ENCODE measurements at regions not wholly inside any gene's neighbourhood (a gene's known extent, or its start where the extent isn't known, plus 50 kb on each side); places are given as distances from the start of the nearest gene placed in this dataset.
"Not testable (repeated sequence)": the region's sequence is repeated elsewhere in the genome, so short reads cannot be mapped to it uniquely, and the experiment has no call there.

GRCh38 chr3:153927107-153927506 is 194.1 kb upstream of the ARHGEF26 start:
- H3K4me1 Mint-ChIP-seq = no peaks in the 10 kb centered on the region
- H3K27ac Mint-ChIP-seq = no peak overlapping the region
- no peak for DNase-seq
- H3K9me3 ChIP-seq (ENCODE audit: control insufficient read depth, low read length, poor library complexity, severe bottlenecking) = no peaks in the 10 kb centered on the region
- no peak overlapping the region for H3K4me3 Mint-ChIP-seq
- peaks cover 3% of the 10 kb centered on the region for H3K36me3 Mint-ChIP-seq (ENCODE audit: low read depth)
- no peak for ATAC-seq
- peaks cover 13% of the 10 kb centered on the region for H3K27me3 Mint-ChIP-seq

- H3K27ac Mint-ChIP-seq = no peak overlapping the region
- ATAC-seq = no peak
- H3K4me1 Mint-ChIP-seq = no peaks in the 10 kb centered on the region
- DNase-seq = no peak
- H3K36me3 Mint-ChIP-seq (ENCODE audit: low read depth) = peaks cover 3% of the 10 kb centered on the region
- H3K27me3 Mint-ChIP-seq = peaks cover 13% of the 10 kb centered on the region
- H3K4me3 Mint-ChIP-seq = no peak overlapping the region
- H3K9me3 ChIP-seq (ENCODE audit: control insufficient read depth, low read length, poor library complexity, severe bottlenecking) = no peaks in the 10 kb centered on the region
Observed at GRCh38 chr3:153928851-153929250, 192.3 kb upstream of the ARHGEF26 start.

- H3K36me3 Mint-ChIP-seq (ENCODE audit: low read depth); H3K4me3 Mint-ChIP-seq; H3K9me3 ChIP-seq (ENCODE audit: control insufficient read depth, low read length, poor library complexity, severe bottlenecking); ATAC-seq; H3K4me1 Mint-ChIP-seq; DNase-seq; H3K27ac Mint-ChIP-seq: not testable (repeated sequence)
- H3K27me3 Mint-ChIP-seq = peaks cover 14% of the 10 kb centered on the region
Observed at GRCh38 chr3:153933481-153933880, 187.7 kb upstream of the ARHGEF26 start.

- no peak overlapping the region for H3K27ac Mint-ChIP-seq
- no peak overlapping the region for H3K4me3 Mint-ChIP-seq
- ATAC-seq (no peak), DNase-seq (no peak)
- H3K9me3 ChIP-seq (ENCODE audit: control insufficient read depth, low read length, poor library complexity, severe bottlenecking) = no peaks in the 10 kb centered on the region
- H3K27me3 Mint-ChIP-seq = peaks cover 6% of the 10 kb centered on the region
- H3K36me3 Mint-ChIP-seq (ENCODE audit: low read depth) = no peaks in the 10 kb centered on the region
- no peaks in the 10 kb centered on the region for H3K4me1 Mint-ChIP-seq
Observed at GRCh38 chr3:153944084-153944483, 177.1 kb upstream of the ARHGEF26 start.

- H3K27ac Mint-ChIP-seq = no peak overlapping the region
Observed at GRCh38 chr3:153951276-153951675, 169.9 kb upstream of the ARHGEF26 start.

GRCh38 chr3:153952091-153952490 is 169.1 kb upstream of the ARHGEF26 start:
- DNase-seq = no peak
- H3K4me3 Mint-ChIP-seq = no peak overlapping the region
- H3K36me3 Mint-ChIP-seq (ENCODE audit: low read depth) = no peaks in the 10 kb centered on the region
- H3K27me3 Mint-ChIP-seq = peaks cover 36% of the 10 kb centered on the region
- H3K4me1 Mint-ChIP-seq = no peaks in the 10 kb centered on the region
- no peaks in the 10 kb centered on the region for H3K9me3 ChIP-seq (ENCODE audit: control insufficient read depth, low read length, poor library complexity, severe bottlenecking)
- no peak for ATAC-seq
- no peak overlapping the region for H3K27ac Mint-ChIP-seq

More at GRCh38 chr3:153951276-153951675, 169.9 kb upstream of the ARHGEF26 start:
- Mint-ChIP-seq H3K4me1 (no peaks in the 10 kb centered on the region), H3K27me3 (peaks cover 30% of the 10 kb centered on the region), H3K36me3 (ENCODE audit: low read depth) (no peaks in the 10 kb centered on the region), H3K4me3 (no peak overlapping the region)
- no peak for ATAC-seq
- H3K9me3 ChIP-seq (ENCODE audit: control insufficient read depth, low read length, poor library complexity, severe bottlenecking) = no peaks in the 10 kb centered on the region
- no peak for DNase-seq

- H3K36me3 Mint-ChIP-seq (ENCODE audit: low read depth) = no peaks in the 10 kb centered on the region
Observed at GRCh38 chr3:153956613-153957012, 164.6 kb upstream of the ARHGEF26 start.

GRCh38 chr3:153957421-153957820 is 163.8 kb upstream of the ARHGEF26 start:
- Mint-ChIP-seq H3K27me3 (peaks cover 33% of the 10 kb centered on the region), H3K4me3 (no peak overlapping the region), H3K27ac (no peak overlapping the region), H3K36me3 (ENCODE audit: low read depth) (no peaks in the 10 kb centered on the region), H3K4me1 (no peaks in the 10 kb centered on the region)
- no peak for DNase-seq
- ATAC-seq = no peak
- no peaks in the 10 kb centered on the region for H3K9me3 ChIP-seq (ENCODE audit: control insufficient read depth, low read length, poor library complexity, severe bottlenecking)

More at GRCh38 chr3:153956613-153957012, 164.6 kb upstream of the ARHGEF26 start:
- Mint-ChIP-seq H3K27ac (no peak overlapping the region), H3K27me3 (peaks cover 40% of the 10 kb centered on the region), H3K4me3 (no peak overlapping the region), H3K4me1 (no peaks in the 10 kb centered on the region)
- ATAC-seq (no peak), DNase-seq (no peak)
- no peaks in the 10 kb centered on the region for H3K9me3 ChIP-seq (ENCODE audit: control insufficient read depth, low read length, poor library complexity, severe bottlenecking)

- ATAC-seq (no peak), DNase-seq (no peak)
- H3K9me3 ChIP-seq (ENCODE audit: control insufficient read depth, low read length, poor library complexity, severe bottlenecking) = no peaks in the 10 kb centered on the region
- Mint-ChIP-seq H3K4me3 (no peak overlapping the region), H3K36me3 (ENCODE audit: low read depth) (no peaks in the 10 kb centered on the region), H3K27me3 (peaks cover 33% of the 10 kb centered on the region), H3K4me1 (no peaks in the 10 kb centered on the region), H3K27ac (no peak overlapping the region)
Observed at GRCh38 chr3:153958635-153959595, 162.3 kb upstream of the ARHGEF26 start.

GRCh38 chr3:153960458-153961074 is 160.6 kb upstream of the ARHGEF26 start:
- no peak overlapping the region for H3K4me3 Mint-ChIP-seq
- ATAC-seq = no peak

GRCh38 chr3:153961494-153961893 is 159.7 kb upstream of the ARHGEF26 start:
- Mint-ChIP-seq H3K4me3 (no peak overlapping the region), H3K27me3 (peaks cover 19% of the 10 kb centered on the region), H3K27ac (no peak overlapping the region), H3K36me3 (ENCODE audit: low read depth) (no peaks in the 10 kb centered on the region), H3K4me1 (no peaks in the 10 kb centered on the region)
- H3K9me3 ChIP-seq (ENCODE audit: control insufficient read depth, low read length, poor library complexity, severe bottlenecking) = no peaks in the 10 kb centered on the region
- ATAC-seq (no peak), DNase-seq (no peak)

More at GRCh38 chr3:153960458-153961074, 160.6 kb upstream of the ARHGEF26 start:
- DNase-seq = no peak
- H3K27me3 Mint-ChIP-seq = peaks cover 27% of the 10 kb centered on the region
- no peaks in the 10 kb centered on the region for H3K4me1 Mint-ChIP-seq
- no peak overlapping the region for H3K27ac Mint-ChIP-seq
- H3K9me3 ChIP-seq (ENCODE audit: control insufficient read depth, low read length, poor library complexity, severe bottlenecking) = no peaks in the 10 kb centered on the region
- H3K36me3 Mint-ChIP-seq (ENCODE audit: low read depth) = no peaks in the 10 kb centered on the region

GRCh38 chr3:153963012-153963411 is 158.2 kb upstream of the ARHGEF26 start:
- no peak overlapping the region for H3K27ac Mint-ChIP-seq
- DNase-seq (no peak), ATAC-seq (no peak)
- no peak overlapping the region for H3K4me3 Mint-ChIP-seq
- H3K4me1 Mint-ChIP-seq = no peaks in the 10 kb centered on the region
- H3K36me3 Mint-ChIP-seq (ENCODE audit: low read depth) = no peaks in the 10 kb centered on the region
- H3K9me3 ChIP-seq (ENCODE audit: control insufficient read depth, low read length, poor library complexity, severe bottlenecking) = no peaks in the 10 kb centered on the region
- H3K27me3 Mint-ChIP-seq = peaks cover 14% of the 10 kb centered on the region

GRCh38 chr3:153967260-153967659 is 153.9 kb upstream of the ARHGEF26 start:
- no peaks in the 10 kb centered on the region for H3K4me1 Mint-ChIP-seq
- peaks cover 7% of the 10 kb centered on the region for H3K27me3 Mint-ChIP-seq
- no peaks in the 10 kb centered on the region for H3K9me3 ChIP-seq (ENCODE audit: control insufficient read depth, low read length, poor library complexity, severe bottlenecking)
- no peaks in the 10 kb centered on the region for H3K36me3 Mint-ChIP-seq (ENCODE audit: low read depth)
- H3K4me3 Mint-ChIP-seq = no peak overlapping the region
- DNase-seq (no peak), ATAC-seq (no peak)
- H3K27ac Mint-ChIP-seq = no peak overlapping the region
